H9 (cell line): ENCODE measurements at regions not wholly inside any gene's neighbourhood (a gene's known extent, or its start where the extent isn't known, plus 50 kb on each side); places are given as distances from the start of the nearest gene placed in this dataset.

Experiments used
- DNase-seq: peaks from one replicate; pipeline ENCODE4 v3.0.0-alpha.2; 2017
- H2AFZ ChIP-seq: one replicate; pipeline ENCODE4 v1.6.1; 2013; ENCODE audit warnings: mild to moderate bottlenecking, low read length, control low read depth, moderate library complexity
- H2AK5ac ChIP-seq: 2 replicates; pipeline ENCODE4 v1.6.1; 2013; ENCODE audit warnings: low read length, control low read depth, mixed read lengths; ENCODE audit not compliant: insufficient read length
- H2BK120ac ChIP-seq: one replicate; pipeline ENCODE4 v1.6.1; 2013; ENCODE audit warnings: low read depth, mild to moderate bottlenecking, low read length, control low read depth, inconsistent platforms; ENCODE audit not compliant: poor library complexity, severe bottlenecking
- H2BK12ac ChIP-seq: 2 replicates; pipeline ENCODE4 v1.6.1; 2013; ENCODE audit warnings: low read length, control low read depth, mixed read lengths, low read depth; ENCODE audit not compliant: insufficient read length
- H2BK15ac ChIP-seq: 2 replicates; pipeline ENCODE4 v1.6.1; 2013; ENCODE audit warnings: low read depth, low read length, control low read depth
- H2BK20ac ChIP-seq: one replicate; pipeline ENCODE4 v1.6.1; 2013; ENCODE audit warnings: low read depth, mild to moderate bottlenecking, low read length, control low read depth, inconsistent platforms; ENCODE audit not compliant: poor library complexity, severe bottlenecking
- H2BK5ac ChIP-seq: 2 replicates; pipeline ENCODE4 v1.6.1; 2013; ENCODE audit warnings: low read length, control low read depth, mixed read lengths; ENCODE audit not compliant: insufficient read length
- H3K14ac ChIP-seq: 2 replicates; pipeline ENCODE4 v1.6.1; 2013; ENCODE audit warnings: low read length, control low read depth; ENCODE audit not compliant: insufficient read depth
- H3K18ac ChIP-seq: 2 replicates; pipeline ENCODE4 v1.6.1; 2013; ENCODE audit warnings: low read depth, mild to moderate bottlenecking, mixed read lengths, low read length, control low read depth; ENCODE audit not compliant: insufficient read length
- H3K23ac ChIP-seq: 2 replicates; pipeline ENCODE4 v1.6.1; 2013; ENCODE audit warnings: low read length, control low read depth, mixed read lengths, low read depth; ENCODE audit not compliant: insufficient read length
- H3K23me2 ChIP-seq: 2 replicates; pipeline ENCODE4 v1.6.1; 2013; ENCODE audit warnings: low read depth, mild to moderate bottlenecking, mixed read lengths, low read length, control low read depth; ENCODE audit not compliant: insufficient read length, poor library complexity, severe bottlenecking
- H3K27ac ChIP-seq: 2 replicates; pipeline ENCODE4 v1.5.1; 2013; ENCODE audit warnings: low read length, control low read depth, mixed read lengths, low read depth; ENCODE audit not compliant: insufficient read length
- H3K27me3 ChIP-seq: 2 replicates; pipeline ENCODE4 v1.6.1; 2013; ENCODE audit warnings: low read length, control low read depth, inconsistent platforms; ENCODE audit not compliant: insufficient read depth
- H3K4ac ChIP-seq: 2 replicates; pipeline ENCODE4 v1.6.1; 2013; ENCODE audit warnings: low read depth, mild to moderate bottlenecking, control low read depth, inconsistent platforms, low read length, moderate library complexity
- H3K4me1 ChIP-seq: 2 replicates; pipeline ENCODE4 v1.6.1; 2013; ENCODE audit warnings: low read length, control low read depth, inconsistent platforms; ENCODE audit not compliant: insufficient read depth
- H3K4me2 ChIP-seq: 2 replicates; pipeline ENCODE4 v1.6.1; 2013; ENCODE audit warnings: low read length, control low read depth, mixed read lengths; ENCODE audit not compliant: insufficient read length, insufficient read depth
- H3K56ac ChIP-seq: 2 replicates; pipeline ENCODE4 v1.6.1; 2013; ENCODE audit warnings: low read depth, mild to moderate bottlenecking, mixed read lengths, low read length, control low read depth; ENCODE audit not compliant: insufficient read length
- H3K79me1 ChIP-seq: 2 replicates; pipeline ENCODE4 v1.6.1; 2013; ENCODE audit warnings: low read depth, mild to moderate bottlenecking, moderate library complexity, low read length, control low read depth, inconsistent platforms; ENCODE audit not compliant: insufficient read depth, poor library complexity, severe bottlenecking
- H3K79me2 ChIP-seq: 2 replicates; pipeline ENCODE4 v1.6.1; 2013; ENCODE audit warnings: low read length, control low read depth, inconsistent platforms; ENCODE audit not compliant: insufficient read depth
- H3K9ac ChIP-seq: 2 replicates; pipeline ENCODE4 v1.6.1; 2013; ENCODE audit warnings: low read length, control low read depth, mixed read lengths; ENCODE audit not compliant: insufficient read length; ENCODE audit errors: extremely low read depth
- H3K9me3 ChIP-seq: one replicate; pipeline ENCODE4 v1.6.1; 2013; ENCODE audit warnings: low read depth, low read length, inconsistent platforms; ENCODE audit not compliant: control insufficient read depth
- H3T11ph ChIP-seq: one replicate; pipeline ENCODE4 v1.6.1; 2013; ENCODE audit warnings: mild to moderate bottlenecking, low read length, control low read depth, inconsistent platforms
- H4K20me1 ChIP-seq: one replicate; pipeline ENCODE4 v1.6.1; 2013; ENCODE audit not compliant: control insufficient read depth, insufficient read length, insufficient read depth
- H4K5ac ChIP-seq: 2 replicates; pipeline ENCODE4 v1.6.1; 2013; ENCODE audit warnings: low read depth, mild to moderate bottlenecking, mixed read lengths, low read length, control low read depth; ENCODE audit not compliant: insufficient read length
- H4K8ac ChIP-seq: replicated peaks from 2 replicates; pipeline ENCODE4 v1.6.1; 2013; ENCODE audit warnings: low read length, control low read depth, mixed read lengths, low read depth; ENCODE audit not compliant: insufficient read length
- H4K91ac ChIP-seq: 2 replicates; pipeline ENCODE4 v1.6.1; 2013; ENCODE audit warnings: low read depth, mild to moderate bottlenecking, moderate library complexity, mixed read lengths, low read length, control low read depth; ENCODE audit not compliant: insufficient read length
- H3K27ac Mint-ChIP-seq, 3 experiments: 2 replicates in 2 of 3; 3 replicates in 1 of 3; pipeline ENCODE4 v1.8.0; 2020 to 2021; ENCODE audit warnings: mixed read lengths in 3 of 3, mild to moderate bottlenecking in 1 of 3, moderate library complexity in 1 of 3
- H3K27me3 Mint-ChIP-seq: 2 replicates; pipeline ENCODE4 v1.8.0; 2021; ENCODE audit warnings: low read depth, mild to moderate bottlenecking, moderate library complexity, mixed read lengths
- H3K36me3 Mint-ChIP-seq, 3 experiments: 2 replicates in 2 of 3; 3 replicates in 1 of 3; pipeline ENCODE4 v1.8.0; 2020 to 2021; ENCODE audit warnings: low read depth in 3 of 3, mixed read lengths in 3 of 3; ENCODE audit not compliant: insufficient read depth in 1 of 3
- H3K4me1 Mint-ChIP-seq, 2 experiments: 2 replicates each; pipeline ENCODE4 v1.8.0; 2020; ENCODE audit warnings: mixed read lengths in 2 of 2
- H3K4me3 Mint-ChIP-seq, 2 experiments: 2 replicates in 1 of 2; 3 replicates in 1 of 2; pipeline ENCODE4 v1.8.0; 2020 to 2021; ENCODE audit warnings: mild to moderate bottlenecking in 2 of 2, mixed read lengths in 2 of 2, moderate library complexity in 1 of 2
- H3K9me3 Mint-ChIP-seq, 2 experiments: 2 replicates in 1 of 2; 3 replicates in 1 of 2; pipeline ENCODE4 v1.8.0; 2020; ENCODE audit warnings: mild to moderate bottlenecking in 2 of 2, mixed read lengths in 2 of 2, moderate library complexity in 1 of 2
- CTCF ChIP-seq: fragments of 200-600 bp; sonication (generic); conservative IDR thresholded peaks from 3 replicates; pipeline ENCODE4 v1.8.0; 2021; ENCODE audit warnings: antibody characterized with exemption, mild to moderate bottlenecking
- WGBS: extraction: QIAGEN DNeasy Blood & Tissue Kit; methylation state at CpG from one replicate; pipeline ENCODE4 v1.1.7; 2013; ENCODE audit warnings: missing lambda C conversion rate, low lambda C conversion rate, mixed read lengths; ENCODE audit not compliant: insufficient read length; ENCODE audit errors: extremely low coverage; 5-methylcytosine and 5-hydroxymethylcytosine counted together

GRCh38 chr17:69883120-69883519, 191.9 kb upstream of the KCNJ16 start:
- Histone ChIP-seq H4K91ac (no peak overlapping the region), H3K4me1 (no peaks in the 10 kb centered on the region), H3K23ac (no peak overlapping the region), H3K9me3 (no peaks in the 10 kb centered on the region), H3K79me2 (no peaks in the 10 kb centered on the region), H4K5ac (no peak overlapping the region), H4K20me1 (no peaks in the 10 kb centered on the region), H2BK12ac (no peak overlapping the region), H3K4ac (no peak overlapping the region), H3K9ac (no peak overlapping the region), H2BK15ac (no peak overlapping the region), H2AK5ac (no peak overlapping the region), H3K79me1 (no peaks in the 10 kb centered on the region), H3K14ac (no peak overlapping the region), H2BK20ac (no peak overlapping the region), H2BK5ac (no peak overlapping the region), H4K8ac (no peak overlapping the region), H3K4me2 (no peak overlapping the region), H3T11ph (no peak overlapping the region), H3K27ac (no peak overlapping the region), H2BK120ac (no peak overlapping the region), H2AFZ (no peak overlapping the region), H3K56ac (no peak overlapping the region), H3K23me2 (no peaks in the 10 kb centered on the region), H3K18ac (no peak overlapping the region), H3K27me3 (no peaks in the 10 kb centered on the region)
- Mint-ChIP-seq H3K27ac (no peak overlapping the region), H3K9me3 (peaks cover 2 to 3% of the 10 kb centered on the region in 2 experiments; a peak in 3 of 5 replicates), H3K27me3 (no peaks in the 10 kb centered on the region), H3K36me3 (no peaks in the 10 kb centered on the region), H3K4me3 (no peak overlapping the region), H3K4me1 (no peaks in the 10 kb centered on the region)
- no peak for DNase-seq
- WGBS: no CpG with 5 or more reads among the region's 3 CpGs
- no peak for TF ChIP-seq CTCF
